Retina (tissue), 1 donor: ENCODE measurements at regions not wholly inside any gene's neighbourhood (a gene's known extent, or its start where the extent isn't known, plus 50 kb on each side); places are given as distances from the start of the nearest gene placed in this dataset.
A peak's percentile ranks its signal among the peaks of the same experiment; 100 is the strongest.

Experiments used
- DNase-seq: peaks from one replicate; pipeline ENCODE4 v3.0.0-alpha.2; 2016

DNA sequence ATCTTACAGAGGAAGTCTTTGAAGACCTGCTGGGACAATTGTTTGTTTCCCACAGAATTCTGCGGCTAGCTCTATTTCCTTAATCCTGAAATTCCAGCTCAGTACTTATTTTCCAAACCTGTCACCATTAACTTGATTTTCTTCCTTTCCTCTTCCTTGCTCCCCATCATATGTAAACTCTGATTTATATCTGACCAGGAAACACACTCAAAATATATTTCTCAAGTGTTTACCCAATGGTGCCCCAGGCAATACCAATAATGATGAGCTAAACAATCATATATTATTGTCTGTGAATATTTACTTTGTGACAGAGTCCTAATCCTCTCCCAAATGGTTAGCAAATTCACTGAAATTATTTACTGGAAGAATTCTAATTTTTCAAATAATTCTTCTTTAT, 597.3 kb downstream of the PKHD1 start:
- DNase-seq = no peak

DNA sequence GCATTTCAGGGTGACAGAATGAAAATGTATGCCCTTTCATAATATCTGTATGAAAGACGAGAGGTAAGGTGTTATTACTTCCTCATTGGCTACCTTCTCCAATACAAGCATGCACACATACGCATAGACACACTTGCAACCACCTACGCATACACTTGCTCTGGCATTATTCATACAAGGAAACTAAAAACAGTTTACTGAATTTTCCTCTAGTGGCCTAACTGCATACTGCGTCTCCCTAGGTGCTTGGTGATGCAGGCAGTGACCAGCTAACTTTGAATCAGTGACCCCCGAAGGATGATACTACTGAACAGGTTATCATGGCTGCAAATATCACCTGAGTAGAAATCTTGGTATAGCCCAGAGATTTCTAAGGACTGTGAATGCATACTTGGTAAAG, 593.1 kb downstream of the PKHD1 start:
- no peak for DNase-seq

DNA sequence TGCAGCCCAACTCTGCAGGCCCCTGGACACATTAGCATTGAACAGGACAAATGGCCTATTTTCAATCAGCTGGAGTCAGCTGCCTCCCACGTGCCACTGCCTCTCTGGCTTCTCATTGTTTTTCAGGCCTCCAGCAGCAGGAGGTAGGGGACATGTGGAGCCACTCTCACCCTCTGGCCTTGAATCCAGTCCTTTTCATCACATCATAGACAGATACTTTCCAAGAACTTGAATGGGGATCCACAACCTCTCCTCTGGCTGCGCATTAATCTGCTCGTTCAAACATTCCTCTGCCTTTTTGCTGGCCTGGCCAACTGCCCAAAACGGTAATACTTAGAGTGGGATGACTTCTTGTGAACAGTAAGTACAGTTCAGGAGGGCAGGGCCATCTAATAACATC, 592.3 kb downstream of the PKHD1 start:
- DNase-seq = peak; percentile 74

DNA sequence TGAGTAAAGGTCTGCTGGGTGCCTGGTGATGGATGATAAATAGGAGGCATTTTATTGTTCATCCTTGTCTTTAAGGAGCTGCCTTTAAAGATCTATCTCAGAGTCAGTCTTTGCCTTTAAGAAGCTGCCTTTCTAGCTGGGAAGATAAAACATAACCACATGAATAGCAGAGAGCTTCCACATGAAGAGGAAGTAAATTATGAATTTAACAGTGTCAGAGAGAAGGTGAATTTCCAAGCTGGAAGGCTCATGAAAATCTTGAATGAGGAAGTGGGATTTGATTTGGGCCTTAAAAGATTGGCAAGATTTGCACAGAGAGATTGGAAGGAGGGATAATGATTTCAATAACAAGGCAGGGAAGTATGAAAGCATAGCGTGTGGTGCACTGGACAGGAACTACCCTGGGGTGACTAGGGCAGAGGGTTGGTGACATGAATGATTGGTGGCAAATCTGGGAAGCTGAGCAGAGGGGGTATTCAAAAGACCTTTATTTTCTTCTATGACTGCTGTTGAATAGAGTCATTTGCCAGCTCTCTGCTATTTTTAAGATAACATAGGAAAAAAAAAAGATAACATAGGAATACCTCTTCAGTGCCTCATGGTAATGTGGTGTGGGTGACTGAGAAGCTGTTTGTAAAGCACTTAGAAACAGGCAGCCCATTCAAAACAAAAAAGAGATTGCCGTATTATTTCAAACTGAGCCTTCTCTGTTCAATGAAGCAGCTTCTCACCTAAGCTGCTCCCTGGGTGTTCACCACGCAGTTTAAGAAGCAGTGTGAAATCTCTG, 591.6 kb downstream of the PKHD1 start:
- peak; percentile 13 for DNase-seq

DNA sequence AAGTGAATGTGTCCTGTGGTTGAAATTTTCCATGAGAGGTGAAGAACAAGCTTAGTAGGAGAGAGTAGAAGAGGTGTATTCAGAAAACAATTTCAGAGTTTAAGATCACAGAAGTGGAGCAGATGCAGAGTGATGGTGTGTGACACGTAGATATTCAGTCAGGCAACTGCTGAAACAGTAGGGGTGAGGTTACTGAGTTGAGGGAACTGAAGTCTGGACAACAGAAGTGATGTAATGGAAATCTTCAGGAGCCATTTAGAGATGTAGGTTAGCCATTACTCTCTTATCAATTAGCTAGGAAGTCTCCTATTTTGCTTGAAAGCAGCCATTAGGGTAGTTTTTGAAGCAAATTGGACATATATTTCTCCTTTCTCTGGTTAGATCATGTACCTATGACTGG, 584.4 kb downstream of the PKHD1 start:
- DNase-seq = no peak

DNA sequence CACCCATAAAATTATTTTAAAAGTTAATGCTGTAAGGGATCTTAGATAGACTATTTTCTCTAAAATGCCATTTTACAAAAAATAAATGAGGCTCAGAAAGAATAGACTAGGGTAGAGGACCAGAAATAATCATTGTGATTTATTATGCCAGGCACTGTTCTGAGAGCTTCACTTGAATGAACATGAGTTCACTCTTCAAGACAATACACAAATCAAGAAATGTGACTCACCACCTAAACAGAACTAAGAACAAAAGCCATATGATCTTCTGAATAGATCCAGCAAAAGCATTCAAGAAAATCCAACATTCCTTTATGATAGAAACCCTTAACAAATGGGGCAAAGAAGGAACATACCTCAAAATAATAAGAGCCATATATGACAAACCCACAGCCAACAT, 582.0 kb downstream of the PKHD1 start:
- DNase-seq = no peak

DNA sequence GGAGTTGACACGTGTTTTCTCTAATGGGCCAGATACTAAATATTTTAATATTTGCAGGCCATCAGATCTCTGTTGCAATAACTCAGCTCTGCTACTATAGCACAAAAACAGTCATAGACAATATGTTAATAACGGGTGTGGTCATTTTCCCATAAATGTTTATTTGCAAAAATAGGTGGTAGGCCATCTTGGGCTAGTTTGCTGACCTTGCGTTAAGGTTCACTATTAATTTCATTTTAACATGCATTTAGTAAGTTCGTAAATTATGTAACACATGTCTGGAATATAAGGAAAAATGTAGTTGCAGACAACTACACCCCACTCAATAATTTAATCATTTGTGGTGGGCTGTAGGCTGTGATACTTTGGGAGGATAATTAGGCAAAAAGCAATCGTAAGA, 577.8 kb downstream of the PKHD1 start:
- DNase-seq = no peak

DNA sequence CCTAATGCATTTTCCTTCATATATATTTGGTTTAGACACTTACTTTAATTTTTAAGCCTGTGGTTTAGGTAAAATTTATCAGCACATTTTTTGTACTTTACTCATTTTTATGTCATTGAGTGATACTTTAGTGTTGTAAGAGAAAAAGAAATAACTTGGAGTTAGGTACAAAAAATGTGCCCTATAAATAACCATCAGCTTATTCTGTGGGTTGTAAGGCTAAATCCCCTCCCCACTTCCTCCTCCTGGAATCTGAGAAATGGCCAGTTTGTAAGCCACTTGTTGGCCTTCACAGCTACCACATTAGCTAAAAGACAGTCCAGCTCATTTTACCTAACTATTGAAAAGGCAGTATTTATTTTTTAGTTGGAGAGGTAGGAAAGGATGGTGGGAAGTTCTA, 576.3 kb downstream of the PKHD1 start:
- DNase-seq = no peak

DNA sequence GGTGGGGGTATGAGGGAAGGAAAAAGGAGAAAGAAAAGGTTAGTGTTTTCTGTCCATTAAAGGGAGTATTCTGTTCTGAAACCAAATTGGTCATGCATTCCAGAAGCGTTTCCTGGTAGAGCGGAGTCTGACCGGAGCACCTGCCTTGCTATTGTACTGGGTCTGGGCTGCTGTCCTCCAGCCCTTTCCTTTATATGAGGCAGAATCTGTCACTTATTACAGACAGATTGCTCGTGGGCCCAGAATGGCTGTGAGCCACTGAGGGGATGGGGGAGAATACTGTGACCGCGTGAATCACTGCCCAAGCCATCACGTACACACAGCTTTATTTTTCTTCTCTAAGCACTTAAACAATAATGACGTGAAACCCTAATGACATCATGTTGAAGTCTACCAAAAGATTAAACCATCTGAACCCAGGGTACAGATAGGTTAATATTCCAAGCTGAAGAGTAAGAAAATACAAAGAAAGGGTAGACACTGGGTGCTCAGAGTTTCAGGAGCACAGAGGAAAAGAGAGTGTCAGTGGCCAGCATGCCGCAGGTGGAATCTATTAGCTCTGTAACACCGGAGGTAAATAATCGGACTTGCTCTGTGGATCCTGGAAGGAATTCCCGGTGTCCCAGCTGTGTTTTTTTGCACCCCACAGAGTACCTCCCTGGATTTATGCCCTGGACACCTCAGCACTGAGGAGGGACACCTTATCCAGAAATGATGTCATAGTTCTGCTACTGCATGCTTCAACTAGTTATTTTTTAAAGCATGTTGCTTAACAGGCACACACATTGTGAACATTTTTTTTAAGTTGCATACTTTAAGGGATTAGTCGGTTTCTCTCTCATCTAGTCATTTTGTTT, 573.3 kb downstream of the PKHD1 start:
- no peak for DNase-seq

DNA sequence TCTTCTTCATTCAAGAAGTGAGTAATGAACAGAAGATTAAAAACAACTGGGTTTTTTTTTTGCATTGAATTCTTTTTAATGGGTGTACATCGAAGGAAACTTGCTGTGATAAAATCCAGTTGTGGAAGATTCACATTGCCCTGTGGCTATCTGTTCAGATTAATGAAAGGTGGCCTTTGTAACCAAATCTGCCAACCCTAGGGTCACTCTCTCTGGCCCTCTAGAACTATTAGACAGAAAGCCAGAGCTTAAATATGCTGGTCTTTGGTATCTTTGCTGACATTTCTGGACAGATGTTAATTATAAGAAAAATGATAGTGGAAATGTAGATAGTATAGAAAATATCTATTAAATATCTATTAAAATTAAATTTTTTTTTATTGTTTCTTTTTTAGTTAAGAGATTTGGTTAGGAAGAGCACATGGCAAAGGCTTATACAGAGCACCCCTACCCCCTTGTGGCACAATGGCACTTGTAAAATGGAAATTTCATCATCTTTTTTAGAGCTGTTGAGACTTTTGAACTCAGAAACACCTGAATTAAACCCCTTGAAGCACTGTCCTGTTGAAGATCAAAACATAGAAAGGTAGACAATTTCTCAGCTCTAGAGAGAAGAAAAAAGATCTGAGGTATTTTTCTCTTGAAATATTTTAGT, 572.5 kb downstream of the PKHD1 start:
- DNase-seq = no peak

DNA sequence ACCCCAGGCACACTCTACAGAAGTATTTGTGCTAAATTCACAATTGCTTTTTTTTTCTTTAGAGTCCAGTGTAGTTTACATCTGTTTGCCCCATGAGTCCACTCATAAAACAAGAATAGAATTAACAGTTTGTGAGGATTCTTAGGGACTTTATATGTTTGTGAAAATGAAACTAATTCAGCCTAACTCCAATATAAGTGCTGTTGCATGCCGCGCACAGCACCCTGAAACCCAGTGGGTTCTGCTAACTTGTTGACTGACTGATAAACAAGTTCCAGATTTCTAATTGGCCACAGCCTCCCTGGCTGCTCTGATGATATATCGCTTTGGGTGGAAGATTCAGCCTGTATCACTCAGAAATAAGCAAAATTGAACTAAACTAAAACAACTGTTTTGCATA, 561.4 kb downstream of the PKHD1 start:
- DNase-seq = no peak

DNA sequence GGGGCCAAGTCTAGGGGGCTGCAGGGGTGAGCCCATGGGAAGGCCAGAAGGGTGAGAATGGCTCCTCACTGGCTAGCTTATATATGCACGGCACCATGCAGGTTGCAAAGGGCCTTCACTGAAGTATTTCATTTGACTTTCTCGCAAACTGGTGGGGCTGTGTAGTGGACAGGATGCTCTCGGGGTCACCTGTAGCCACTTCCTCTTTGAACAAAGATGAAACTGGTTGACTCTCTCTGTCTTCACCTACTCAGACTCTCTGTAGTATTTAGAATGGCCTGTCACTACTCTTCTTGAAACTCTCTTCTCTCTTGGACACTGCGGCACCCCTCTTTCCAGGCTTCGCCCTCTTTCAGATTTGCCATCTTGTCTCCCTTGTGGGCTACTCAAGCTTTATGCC, 560.5 kb downstream of the PKHD1 start:
- no peak for DNase-seq

DNA sequence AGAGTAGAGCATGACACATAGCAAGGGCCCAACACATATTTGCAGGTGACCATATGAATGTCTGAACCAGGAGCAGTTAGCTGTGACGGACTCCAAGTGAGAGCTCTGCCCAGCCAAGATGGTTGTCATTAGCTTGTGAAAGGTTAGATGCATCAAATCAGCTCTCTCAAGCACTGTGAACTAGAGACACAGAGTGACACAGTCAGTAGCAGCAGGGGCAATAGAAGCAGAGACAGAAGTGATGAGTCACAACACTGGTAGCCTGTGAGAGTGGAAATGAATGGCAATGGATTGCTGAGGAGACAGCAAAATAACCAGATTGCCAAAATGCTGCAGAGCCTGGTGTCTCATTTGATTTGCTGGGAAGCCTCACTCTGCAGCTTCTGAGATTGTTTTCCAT, 558.9 kb downstream of the PKHD1 start:
- no peak for DNase-seq

DNA sequence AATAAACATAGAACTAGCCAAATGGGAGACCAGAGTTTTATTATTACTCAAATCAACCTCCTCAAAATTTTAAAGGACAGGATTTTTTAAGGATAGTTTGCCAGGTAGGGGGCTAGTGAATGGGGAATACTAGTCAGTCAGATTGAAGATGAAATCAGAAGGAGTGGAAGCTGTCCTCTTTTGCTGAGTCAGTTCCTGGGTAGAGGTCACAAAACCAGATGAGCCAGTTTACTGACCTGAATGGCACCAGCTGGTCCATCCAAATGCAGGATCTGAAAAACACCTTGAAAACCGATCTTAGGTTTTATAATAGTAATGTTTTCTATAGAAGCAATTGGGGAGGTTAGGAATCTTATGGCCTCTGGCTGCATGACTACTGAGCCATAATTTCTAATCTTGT, 558.2 kb downstream of the PKHD1 start:
- DNase-seq = no peak

DNA sequence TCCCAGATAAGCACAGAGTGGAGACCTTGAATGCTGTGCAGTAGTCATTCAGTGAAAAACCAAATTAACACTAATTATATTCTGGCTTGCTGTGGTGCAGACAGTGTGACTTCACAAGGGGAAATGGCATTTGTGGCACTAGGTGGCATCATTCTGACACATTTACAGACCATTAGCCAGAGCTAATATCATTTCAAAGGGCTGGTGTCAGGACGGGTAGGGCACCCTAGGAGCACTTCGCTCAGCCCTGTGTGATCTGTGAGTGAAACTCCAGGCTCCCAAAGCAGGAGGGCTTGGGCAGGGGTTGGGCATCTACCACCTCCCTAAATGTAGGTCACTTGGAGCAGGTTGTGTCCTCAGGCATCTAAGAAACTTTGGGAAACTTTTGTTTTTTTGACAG, 555.8 kb downstream of the PKHD1 start:
- no peak for DNase-seq

DNA sequence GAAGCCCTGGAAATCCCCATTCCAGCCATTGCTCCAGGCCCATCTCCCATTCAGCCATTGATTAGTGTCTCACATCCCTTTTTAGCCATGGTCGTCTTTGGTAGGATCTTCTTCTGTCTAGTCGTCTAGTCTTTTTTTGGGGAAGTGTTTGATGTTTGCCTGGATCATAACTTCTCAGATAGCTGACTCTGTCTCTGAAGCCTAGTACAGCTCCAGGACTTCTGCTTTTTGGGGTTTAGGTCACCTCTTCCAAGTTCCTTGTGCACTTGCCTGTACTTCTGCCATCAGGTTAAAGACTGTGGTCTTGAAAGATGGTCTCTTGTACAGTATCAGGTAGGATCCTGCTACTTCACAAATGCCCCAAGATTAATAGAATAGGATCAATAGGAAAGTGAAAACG, 553.5 kb downstream of the PKHD1 start:
- no peak for DNase-seq

DNA sequence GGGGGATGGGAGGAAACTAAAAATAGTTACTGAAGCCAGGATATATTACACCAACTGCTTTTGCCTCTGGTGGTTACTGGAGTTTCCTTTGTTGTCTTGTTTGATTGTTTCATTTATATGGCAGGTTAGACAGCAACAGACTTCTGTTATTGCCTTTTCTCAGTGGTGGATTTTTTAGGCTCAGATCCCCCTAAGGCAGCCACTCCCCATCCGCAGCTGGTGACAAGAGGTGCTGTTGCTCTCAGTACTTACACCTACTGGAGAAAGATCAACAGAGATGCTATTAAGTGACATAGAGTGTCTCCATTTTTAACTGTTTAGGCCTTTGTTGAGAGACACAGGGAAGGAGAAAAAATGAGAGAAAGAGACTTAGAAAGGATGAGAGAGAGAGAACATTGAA, 552.1 kb downstream of the PKHD1 start:
- DNase-seq = no peak

DNA sequence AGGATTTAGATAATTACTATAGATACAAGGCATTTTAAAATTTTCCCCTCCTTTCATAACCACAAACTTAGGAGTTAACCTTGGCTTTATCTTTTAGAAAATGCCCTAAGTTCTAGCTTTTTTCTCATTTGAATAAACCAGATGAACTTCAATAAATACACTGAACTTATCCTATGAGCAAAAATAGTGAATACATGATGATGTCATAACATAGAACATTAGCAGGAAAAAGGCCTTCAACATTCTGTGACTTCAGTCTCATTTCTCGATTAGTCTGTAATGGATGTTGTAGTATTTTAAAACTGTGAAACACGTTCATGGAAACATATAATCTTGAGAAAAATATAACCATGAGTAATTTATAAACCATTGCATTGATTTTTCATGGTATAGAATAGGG, 550.7 kb downstream of the PKHD1 start:
- no peak for DNase-seq

DNA sequence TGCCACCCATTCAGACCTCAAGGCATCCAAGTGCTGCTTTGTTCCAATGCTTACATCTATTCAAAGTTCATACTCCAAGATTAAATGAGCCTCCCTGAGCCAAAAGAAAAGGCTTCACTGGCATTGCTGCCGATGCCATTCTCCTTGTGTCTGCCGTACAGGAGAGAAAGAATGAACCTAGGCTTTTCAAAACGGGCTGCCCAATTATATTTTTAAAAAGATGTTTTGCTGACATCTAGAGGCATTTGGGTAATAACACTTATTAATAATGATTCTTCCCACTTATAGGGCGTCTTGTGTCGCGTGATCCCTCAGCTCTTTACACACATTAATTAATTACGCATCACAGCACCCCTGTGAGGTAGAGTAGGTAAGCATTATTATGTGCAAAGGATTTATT, 545.6 kb downstream of the PKHD1 start:
- DNase-seq = peak; percentile 57

DNA sequence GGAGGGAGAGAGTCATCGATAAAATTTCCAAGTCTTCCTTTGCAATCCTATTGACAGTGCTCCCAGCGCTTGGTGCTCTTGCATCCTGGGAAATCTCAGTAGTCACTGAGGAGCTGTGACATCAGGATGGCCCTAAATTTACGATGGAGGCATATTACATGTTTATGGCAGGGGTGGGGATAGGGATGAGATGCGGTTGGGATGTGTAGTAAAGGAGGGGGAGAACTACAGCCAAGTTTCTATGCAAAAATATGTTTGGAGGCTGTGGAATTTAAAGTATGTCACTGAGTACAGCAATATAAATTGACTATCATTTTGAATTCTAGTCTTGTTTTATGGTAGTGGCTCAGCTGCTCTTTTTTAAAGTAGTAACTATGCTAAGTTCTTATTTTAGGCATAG, 544.9 kb downstream of the PKHD1 start:
- DNase-seq = no peak

DNA sequence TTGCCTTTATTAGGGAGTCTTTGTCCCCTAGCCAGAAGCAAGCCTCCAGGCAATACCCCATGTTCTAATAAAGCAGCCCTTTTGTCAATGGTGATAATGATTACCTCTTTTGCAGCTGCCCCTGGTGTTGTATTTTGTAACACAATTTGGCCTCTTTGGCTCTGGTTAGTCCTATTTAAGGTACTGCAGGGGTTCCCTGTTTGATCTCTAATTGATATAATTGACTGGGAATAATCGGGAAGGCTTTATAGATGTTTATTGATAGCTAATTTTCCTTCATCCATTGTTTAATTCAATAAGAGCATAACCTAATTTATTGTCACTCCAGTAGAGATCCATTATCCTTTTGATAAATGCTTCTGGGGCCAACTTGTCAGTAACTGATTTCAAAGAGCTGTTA, 537.2 kb downstream of the PKHD1 start:
- DNase-seq = no peak

DNA sequence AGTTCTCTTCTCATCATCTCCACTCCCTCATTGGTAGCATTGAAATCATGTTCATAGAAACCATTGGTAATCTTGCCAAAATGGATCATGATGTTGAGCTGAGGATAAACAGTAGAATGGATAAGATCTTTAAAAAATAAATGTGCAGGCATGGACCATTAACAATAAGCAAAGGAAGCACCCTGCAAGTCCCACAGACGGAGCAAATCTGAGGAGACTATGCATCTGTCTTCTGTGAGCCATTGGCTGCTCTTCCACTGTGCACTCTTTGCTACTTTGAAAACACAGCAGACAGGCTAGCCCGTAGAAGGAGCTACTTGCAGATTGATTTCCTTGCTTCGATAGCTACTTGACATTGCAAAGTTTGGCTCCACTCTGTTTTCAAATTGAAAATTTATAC, 535.0 kb downstream of the PKHD1 start:
- DNase-seq = no peak

DNA sequence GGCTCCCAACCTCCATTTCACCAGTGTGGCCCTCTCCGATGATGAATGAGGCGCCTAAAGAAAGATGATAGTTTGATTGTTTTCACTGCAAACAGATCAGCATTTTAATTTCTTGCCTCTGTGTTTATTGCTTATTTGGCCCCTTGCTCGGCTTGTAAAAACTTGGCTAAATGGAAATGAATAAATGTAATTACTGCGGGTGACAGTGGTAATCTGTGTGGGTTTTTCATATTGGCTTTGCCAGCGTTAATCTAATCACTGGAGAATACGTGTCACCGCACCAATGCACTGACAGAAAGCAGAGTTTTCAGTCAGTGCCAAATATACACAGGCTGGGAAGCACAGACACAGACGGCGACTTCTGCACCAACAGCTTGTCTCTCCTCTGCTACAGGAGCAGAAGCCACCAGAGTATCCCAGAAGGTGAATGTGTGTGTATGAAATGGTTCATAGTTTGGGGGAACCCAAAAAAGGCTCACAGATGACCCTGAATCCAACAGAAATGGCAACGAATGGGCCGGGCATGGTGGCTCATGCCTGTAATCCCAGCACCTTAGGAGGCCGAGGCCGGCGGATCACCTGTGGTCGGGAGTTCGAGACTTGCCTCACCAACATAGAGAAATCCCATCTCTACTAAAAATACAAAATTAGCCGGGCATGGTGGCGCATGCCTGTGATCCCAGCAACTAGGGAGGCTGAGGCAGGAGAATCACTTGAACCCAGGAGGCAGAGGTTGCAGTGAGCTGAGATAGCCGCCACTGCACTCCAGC, 534.0 kb downstream of the PKHD1 start:
- no peak for DNase-seq
